ENCODE measurements at regions not wholly inside any gene's neighbourhood (a gene's known extent, or its start where the extent isn't known, plus 50 kb on each side); places are given as distances from the start of the nearest gene placed in this dataset.

GRCh38 chr5:158510479-158510878, 589.2 kb downstream of the EBF1 start:
- TF ChIP-seq EZH2 (IDR thresholded peaks at IDR 0.05; ENCODE audit: low read length, missing control alignments), result no peak
- no peak for TF ChIP-seq CTCF (conservative IDR thresholded peaks at IDR 0.05 in 1 of 2, IDR thresholded peaks at IDR 0.05 in 1 of 2; ENCODE audit: low read depth in 1 of 2, low read length in 2 of 2)
